HG03521 (cell line): ENCODE measurements at regions not wholly inside any gene's neighbourhood (a gene's known extent, or its start where the extent isn't known, plus 50 kb on each side); places are given as distances from the start of the nearest gene placed in this dataset.

Experiments used
- ATAC-seq: cut with Tn5 transposase; IDR thresholded peaks from one replicate; pipeline ENCODE4 v1.9.1; 2021; ENCODE audit warnings: mild to moderate bottlenecking, moderate library complexity; ENCODE audit not compliant: unreplicated experiment

DNA sequence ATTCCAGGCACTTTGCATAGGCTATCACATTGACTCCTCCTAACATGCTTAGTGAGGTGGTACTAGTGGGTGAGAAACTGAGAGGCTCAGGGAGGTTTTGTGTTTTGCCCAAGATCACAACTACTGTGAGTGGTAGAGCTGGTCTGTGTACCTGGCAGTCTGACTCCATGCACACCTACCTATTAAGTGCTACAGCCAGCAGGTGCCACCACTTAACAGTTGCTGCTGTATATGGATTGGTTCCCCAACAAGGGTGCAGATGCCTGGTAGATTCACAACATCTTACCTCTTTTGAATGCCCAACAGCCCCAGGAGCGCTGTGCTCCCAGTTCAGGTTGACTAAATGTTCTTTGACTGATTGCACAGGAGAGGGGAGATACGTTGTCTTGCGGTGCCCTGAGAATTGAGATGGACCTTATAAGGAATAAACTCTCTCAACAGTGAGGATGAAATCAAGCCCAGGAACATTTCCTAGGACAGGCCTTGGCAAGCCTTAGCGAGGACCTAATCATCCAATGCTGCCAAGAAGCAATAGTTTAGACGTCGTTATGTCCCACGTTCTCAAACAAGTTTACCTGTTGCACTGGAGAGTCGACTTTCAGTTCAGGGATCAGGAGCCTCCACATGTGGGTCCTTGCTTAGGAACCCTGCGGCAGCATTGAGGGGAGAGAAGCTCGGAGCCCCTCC lies 78.9 kb upstream of the F3 start:
- ATAC-seq = no peak

DNA sequence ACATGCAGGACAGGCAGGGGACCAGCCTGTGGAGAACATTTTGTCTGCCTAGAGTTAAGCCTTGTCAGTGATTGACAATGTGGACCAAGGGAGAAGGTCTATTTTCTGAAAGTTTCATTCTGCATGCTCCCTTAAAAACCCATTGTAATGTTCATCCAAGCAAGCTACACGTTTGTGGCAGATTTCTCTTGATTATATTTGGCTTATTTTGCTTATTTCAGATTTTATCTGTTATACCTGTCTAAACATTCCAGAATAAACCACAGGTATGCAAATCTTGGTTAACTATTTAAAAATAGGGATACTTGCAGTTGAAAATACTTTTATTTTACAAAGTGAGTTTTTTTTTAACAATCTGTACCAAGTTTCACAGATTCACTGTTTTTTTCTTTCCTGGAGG lies 78.2 kb upstream of the F3 start:
- ATAC-seq = no peak

DNA sequence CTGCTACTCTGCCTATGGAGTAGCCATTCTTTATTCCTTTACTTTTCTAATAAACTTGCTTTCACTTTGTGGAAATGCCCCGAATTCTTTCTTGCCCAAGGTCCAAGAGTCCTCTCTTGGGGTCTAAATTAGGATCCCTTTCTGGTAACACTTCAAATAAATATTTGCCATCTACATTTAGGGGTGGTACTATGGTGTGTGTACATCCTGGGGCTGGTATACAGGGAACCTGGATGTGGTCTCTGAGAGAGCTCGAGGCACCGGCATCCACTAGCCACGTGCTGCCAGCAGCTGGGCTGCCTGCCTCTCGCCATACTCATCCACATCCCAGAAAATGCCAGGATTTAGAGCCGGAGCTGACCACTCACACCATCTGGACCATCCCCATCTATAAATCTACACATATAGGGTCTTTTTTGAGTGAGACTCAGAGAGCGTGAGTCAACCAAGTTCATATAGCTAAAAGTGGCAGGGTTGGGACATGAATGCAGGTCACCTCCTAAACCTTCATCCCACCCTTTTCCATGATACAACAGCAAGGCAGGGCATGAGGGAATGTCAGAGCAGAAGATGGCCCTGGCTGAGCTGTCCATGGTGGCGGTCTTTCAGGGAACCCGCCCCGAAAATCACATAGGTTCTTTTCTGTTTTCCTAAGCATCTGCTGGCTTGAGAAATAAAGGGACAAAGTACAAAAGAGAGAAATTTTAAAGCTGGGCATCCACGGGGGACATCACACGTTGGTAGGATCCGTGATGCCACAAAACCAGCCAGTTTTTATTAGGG lies 76.6 kb upstream of the F3 start:
- no peak for ATAC-seq

DNA sequence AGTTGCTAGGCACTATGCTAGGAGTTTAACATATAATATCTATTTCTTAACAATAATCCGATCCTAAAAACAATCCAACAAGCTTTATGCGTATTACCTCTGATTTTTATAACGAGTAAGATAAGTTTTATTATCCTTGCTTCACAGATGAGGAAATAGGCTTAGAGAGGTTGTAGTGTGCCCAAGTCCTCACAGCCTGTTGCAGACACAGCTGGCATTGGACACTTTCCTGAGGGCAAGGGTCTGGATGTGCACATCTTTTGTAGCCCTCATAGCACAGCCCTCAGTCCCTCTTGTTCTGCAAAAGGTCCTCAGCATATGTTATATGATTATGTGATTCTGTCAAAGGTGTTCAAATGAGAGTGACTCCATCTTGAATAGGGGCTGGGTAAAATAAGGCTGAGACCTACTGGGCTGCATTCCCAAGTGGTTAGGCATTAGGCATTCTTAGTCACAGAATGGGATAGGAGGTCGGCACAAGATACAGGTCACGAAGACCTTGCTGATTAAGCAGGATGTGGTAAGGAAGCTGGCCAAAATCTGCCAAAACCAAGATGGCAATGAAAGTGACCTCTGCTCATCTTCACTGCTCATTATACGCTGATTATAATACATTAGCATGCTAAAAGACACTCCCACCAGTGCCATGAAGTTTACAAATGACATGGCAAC lies 75.7 kb upstream of the F3 start:
- no peak for ATAC-seq

DNA sequence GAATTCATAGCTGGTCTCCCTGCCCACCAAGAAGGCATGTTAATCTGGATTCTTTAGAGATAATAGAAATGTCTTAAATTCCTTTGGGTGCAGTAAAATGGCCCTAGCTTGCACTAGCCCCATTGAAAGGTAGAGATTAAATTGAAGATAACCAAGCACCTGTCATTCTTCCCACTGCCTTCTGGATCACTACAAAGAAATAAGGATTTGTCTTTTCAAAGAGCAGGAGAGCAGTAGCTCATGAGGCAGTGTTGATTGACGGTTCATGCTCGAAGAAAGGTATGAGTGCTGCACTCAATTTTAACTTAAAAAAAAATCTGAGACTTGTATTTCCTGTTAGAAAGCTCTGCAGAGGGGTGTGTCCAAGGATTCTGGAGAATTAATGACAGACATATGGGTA lies 74.9 kb upstream of the F3 start:
- no peak for ATAC-seq

DNA sequence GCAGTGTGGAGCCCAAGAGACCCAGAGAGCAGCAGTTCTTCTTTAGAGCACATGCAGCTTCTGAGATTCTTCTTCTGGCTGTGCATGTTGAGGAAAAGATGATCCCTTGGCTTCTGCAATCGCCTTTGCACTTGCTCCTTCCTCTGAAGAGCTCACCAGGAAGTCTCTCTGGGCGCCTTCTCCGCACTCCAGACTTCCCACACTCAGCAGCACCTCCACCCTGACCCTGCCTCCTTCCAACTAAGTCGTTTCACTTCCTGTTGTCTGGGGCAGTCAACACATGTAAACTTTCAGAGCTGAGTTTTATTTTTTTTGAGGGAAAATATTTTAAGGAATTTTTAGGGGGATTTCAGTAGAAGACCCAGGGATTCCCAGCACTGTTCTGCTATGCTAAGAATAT lies 73.4 kb upstream of the F3 start:
- no peak for ATAC-seq

DNA sequence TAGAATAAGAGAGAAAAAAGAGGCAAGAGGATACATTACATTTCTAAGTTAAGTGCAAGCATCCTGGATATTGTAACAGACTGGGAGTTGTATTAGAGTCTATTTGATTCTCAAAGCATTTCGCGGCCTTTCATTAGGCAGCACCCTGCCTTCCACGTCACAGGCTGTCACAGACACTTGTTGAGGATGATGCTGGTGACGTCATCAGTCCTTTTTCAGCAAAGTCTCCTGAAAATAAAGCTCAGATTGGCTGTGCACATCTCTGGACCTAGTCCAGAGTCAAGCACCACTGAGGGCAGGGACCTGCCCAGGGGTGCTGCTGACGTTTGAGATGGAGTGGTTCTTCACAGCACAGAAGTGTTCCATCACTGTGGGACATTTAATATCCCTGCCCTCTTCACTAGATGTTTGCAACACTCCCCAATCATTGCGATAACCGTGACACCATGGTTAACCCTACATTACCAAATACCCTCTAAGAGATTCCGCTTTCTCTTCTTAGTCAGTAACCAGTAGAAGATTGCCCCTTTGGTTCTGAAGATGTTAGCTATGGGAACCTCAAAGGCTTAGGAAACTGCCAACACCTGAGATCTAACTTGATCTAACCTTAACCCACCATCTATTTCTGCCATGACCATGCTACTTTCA lies 72.7 kb upstream of the F3 start:
- no peak for ATAC-seq

DNA sequence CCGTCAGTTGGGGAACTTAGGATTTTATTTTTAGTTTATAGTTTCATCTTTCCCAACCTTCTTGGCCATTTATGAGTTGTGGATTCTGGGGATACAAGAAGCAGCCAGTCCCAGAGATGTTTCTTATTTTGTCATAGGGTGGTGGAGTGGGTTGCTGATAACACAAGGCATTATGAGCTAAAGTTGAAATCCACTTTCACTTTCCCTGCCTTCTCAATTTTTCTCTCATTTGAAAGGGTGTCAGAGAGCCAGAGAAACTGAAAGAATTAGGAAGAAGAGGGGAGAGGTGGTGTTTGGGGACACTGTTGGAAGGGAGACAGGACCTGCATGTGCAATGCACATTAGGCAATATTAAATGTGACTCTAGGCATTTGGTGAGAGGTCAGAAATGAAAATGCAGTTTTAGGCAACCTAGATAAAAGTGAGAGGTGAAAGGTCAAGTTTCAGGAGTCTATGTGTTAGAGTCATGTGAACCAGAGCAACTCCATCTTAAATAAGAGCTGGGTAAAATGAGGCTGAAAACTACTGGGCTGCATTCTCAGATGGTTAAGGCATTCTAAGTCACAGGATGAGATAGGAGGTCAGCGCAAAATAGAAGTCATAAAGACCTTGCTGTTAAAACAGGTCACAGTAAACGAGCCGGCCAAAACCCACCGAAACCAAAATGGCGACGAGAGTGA lies 71.1 kb upstream of the F3 start:
- ATAC-seq = no peak

DNA sequence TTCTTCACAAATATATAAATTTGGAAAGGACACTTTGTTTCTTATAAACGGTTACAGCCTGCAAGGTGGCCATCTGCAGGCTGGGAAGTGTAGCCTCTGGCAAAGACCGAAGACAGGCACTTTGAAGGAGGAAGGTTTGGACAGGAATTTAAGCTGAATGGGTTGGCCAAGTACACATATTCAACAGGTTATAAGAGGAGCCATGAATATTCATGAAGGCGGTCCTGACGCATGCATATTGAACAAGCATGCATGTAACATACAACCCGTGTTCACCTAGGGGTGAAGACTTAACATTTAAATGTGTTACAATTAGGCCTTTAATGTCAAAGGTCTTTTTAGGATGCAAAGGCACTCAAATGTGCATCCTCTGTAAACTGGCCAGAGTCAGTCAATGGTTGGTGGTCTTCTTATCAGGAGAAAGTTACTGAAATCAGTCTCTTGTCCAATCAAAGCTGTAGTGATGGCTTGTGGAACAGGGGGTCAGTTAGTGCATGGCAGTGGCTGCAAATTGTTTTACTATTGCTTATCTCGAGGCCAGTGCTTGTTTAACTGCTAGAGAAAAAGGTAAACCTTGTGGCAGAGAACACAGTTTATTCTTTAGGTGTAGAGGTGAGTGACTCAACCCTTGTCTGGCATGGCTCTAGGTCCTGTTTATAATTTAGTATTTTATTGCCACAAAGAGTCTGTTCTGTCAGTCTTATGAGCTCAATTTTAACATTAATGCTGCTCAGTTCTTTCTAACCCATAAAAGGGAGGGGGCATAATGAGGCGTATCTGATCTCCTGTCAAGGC lies 70.3 kb upstream of the F3 start:
- no peak for ATAC-seq

DNA sequence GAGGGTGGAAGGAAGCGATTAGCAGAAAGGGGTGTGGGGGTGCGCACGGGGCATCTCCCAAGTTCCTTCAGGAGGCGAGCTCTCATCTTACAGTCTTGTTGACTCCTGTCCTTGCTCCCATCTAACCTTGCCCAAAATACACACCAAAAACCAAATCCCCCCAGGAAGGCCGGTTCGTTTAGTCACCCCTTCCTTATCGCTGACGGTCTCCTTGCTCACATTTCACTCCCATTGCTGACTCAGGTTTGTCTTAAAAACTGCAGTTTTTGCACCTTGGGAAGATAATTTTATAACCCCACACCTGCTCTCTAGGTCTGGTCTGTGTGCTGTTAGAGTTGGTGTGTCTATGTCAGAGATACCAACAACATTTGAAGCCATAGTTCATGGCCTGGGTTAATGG lies 68.1 kb upstream of the F3 start:
- no peak for ATAC-seq

DNA sequence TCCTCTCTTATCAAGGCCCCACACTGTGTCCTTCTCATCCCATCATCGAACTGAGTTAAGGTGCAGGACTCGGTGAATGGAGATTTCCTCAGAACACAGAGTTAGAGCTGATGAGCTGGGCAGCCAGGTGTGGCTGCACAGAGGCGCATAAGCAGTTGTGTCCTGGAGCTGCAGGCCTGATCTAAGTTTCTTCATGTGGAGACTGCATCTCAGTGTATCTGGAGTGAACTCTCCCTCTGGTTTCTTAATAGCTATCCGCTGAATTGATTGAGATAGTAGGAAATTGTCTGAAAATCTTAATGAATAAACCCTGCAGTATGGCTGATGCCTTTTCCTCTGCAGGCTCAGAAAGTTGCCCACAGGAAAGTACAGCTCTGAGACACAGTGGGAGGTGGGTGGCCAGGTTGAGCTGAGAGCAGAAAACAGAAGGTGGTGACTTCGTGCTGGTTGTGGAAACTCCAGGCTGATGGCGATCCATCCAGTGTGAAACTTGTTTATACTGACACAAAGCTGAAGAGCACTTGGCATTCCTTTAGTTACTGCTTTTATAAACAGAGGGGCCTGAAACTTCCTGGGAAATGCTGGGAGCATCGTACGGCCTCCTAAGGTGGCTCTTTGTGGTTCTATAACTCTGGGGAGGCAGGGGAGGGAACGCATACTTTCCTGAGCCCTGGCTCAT lies 67.4 kb upstream of the F3 start:
- ATAC-seq = no peak

DNA sequence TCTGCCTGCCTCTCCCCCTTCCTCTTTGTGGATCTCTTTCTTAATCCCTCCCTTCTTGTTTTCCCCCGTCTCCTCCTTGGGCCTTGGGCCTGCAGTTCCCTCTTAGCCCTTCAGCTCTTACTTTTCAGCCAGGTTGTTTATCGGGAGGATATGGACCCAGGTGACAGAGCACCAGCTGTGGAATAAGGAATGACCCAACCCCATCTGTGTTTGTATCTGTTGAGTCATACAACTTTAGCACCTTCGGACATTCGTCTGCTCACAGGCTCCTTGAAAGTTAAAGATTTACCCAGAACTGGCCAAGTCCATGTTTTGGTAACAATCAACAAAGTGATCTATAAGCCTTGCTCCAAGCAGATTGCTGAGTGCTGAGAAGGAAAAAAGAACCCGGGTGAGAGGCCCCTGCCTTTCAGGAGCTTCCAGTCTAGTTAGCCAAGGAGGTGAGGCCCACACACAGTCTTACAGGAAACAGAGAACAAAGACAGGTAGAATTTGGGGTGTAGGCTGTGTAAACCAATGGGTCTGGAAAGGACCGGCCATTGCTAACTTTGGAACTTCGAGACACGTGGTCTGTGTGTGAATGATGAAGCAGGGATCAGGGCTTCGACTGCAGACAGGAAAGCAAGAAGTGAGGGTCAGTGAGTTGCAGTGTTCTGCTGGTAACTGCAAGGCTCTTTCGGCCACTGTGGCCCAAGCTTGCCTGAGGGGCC lies 66.7 kb upstream of the F3 start:
- no peak for ATAC-seq

DNA sequence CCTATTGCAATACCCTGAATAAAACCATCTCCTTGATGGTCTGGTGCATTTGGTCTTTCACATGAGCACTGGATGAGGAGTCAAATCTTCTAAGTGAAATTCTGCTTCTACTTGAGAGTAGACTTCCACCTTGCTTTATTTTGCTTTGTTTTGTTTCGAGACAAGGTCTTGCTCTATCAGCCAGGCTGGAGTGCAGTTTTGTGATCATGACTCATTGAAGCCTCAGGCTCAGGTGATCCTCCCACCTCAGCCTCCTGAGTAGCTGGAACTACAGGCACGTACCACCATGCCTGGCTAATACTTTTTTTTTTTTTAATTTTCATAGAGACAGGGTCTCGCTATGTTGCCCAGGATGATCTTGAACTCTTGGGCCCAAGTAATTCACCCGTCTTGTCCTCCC lies 65.8 kb upstream of the F3 start:
- ATAC-seq = no peak

DNA sequence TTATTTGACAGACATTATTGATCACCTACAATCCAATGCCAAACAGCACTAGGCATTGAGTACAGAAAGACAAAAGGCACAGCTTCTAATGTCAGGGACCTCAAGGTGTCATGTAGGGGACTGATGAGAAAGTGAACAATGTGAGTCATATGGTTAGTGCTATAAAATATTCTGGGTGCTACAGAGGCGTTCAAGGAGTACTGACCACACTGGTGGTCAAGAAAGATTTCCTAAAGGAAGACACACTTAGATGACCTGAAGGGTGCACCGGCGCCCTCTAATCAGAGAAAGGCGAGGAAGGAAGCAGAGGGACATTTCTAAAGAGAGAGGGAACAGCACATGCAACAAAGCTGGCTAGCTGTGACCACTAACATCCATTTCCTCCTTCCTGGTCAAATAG lies 64.9 kb upstream of the F3 start:
- ATAC-seq = no peak

DNA sequence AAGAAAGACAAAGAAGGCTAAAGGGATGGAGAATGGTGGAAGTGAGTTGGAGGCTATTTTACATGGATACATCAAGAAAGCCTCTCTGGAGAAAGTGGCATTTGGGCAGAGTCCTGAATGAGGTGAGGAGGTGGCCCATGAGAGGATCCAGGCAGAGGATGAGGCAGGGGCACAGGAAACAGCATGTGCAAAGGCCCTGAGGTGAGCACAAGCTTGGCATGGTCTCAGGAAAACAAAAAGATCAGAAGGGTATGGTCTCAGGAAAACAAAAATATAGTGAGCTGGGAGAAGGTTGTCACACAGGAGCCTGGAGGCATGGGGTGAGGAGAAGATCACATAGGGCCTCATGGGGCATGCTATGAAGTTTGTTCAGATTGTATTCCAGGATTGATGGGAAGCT lies 62.1 kb upstream of the F3 start:
- no peak for ATAC-seq

DNA sequence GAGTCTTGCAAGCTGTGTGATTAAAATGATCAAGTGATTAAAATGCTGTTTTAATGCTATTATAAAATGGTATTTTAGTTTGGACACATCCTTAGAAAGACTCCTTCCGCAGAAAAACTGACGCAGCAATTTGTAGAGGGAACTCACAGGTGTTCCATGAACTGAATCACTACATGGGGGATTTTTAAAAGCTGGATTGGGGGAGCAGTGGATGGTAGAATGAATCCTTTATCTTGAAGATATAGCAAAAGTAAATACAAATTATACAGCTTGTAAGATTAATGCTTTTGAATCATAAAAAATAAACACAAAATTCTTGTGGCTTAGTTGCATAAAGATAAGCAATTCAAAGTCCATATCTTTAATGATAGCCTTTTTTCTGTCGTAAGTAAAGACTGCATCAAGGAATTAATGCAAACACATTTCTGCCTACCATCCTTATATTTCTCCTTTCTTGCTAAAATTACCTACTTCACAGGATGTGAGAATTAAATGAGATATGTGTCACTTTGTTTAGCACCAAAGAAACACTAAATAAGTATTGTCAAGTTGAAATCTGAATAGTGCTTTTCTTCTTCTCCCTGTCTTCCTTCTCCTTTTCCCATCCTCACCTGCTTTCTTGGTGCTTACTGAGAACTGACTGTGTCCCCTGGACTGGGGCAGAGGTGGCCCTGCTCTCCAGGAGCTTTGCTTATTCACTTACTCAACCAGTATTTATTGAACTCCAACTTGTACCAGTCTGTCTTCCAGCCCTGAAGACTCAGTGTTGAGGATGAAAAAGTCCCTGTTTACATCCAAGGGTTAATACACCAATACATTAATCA lies 61.5 kb upstream of the F3 start:
- no peak for ATAC-seq

DNA sequence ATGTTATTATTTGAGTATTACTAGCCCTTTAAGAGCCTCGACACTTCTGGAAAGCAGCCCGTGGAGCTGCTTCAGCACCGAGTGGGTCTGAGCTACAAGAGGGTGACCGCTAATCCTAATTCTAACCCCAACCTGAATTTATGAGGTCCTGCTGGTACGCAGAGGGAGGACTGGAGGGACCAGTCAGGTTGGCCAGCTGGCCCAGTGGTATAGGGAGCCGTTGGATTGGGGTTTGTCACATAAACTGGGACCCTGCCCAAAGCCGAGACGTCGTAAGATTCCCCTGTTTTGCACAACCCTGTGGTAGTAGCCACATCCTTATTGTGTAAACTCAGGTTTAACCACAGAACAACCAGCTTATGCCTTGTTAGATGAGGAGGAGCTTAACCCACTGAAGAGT lies 60.8 kb upstream of the F3 start:
- no peak for ATAC-seq

DNA sequence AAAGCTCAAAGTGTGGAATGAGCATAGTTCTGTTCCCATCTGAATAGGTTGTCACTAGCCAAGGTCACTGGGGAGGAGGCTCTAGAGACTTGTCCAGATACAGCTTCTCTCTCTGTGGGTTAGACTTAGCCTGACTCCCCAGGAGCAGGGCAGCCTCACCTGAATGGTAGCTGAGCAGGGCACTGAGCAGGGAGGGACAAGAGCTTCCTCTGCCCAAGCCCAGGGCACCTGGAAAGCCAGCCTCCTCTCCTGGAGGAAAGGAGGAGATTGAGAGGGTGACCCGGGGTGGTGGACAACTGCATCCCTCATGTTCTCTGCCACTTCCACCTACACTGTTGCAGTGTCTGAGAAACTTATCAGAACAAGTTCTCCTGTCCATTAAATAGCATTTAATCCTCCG lies 59.0 kb upstream of the F3 start:
- no peak for ATAC-seq
